Caco-2 (cell line): ENCODE measurements at regions not wholly inside any gene's neighbourhood (a gene's known extent, or its start where the extent isn't known, plus 50 kb on each side); places are given as distances from the start of the nearest gene placed in this dataset.

Experiments used
- BruUV-seq: library from RNA; stranded (reverse); fragments of 400-500 nt; replicated peaks from 2 replicates; lab custom pipeline; 2021; lab: Mats Ljungman, UMichigan
- CTCF ChIA-PET: fragments of 300-600 bp; sonication (Branson Sonifier 250); formaldehyde crosslinking; loops from one replicate; lab custom pipeline; 2022; ENCODE audit warnings: antibody characterized with exemption; lab: Charles Lee
- POLR2A ChIA-PET: fragments of 300-600 bp; sonication (Branson Sonifier 250); formaldehyde crosslinking; loops from one replicate; lab custom pipeline; 2022; ENCODE audit warnings: antibody characterized with exemption; lab: Charles Lee
- DNase-seq, 2 experiments: peaks; one replicate each; pipeline versions ENCODE4 v3.0.0 to v3.0.0-alpha.2; 2020 to 2022
- H3K27me3 ChIP-seq: replicated peaks from 2 replicates; pipeline ENCODE4 v1.6.0; 2011; ENCODE audit warnings: low read length; ENCODE audit not compliant: control insufficient read depth, insufficient read depth
- H3K36me3 ChIP-seq: 2 replicates; pipeline ENCODE4 v1.5.1; 2011; ENCODE audit warnings: low read length; ENCODE audit not compliant: control insufficient read depth, insufficient read depth
- H3K4me1 ChIP-seq: fragments of 250-450 bp; sonication (Bioruptor Pico); 2 replicates; pipeline ENCODE4 v1.5.1; 2020; ENCODE audit warnings: mild to moderate bottlenecking
- H3K4me3 ChIP-seq: 2 replicates; pipeline ENCODE4 v1.5.1; 2011; ENCODE audit warnings: low read depth, mild to moderate bottlenecking, control low read depth, low read length
- H3K9me3 ChIP-seq: fragments of 250-450 bp; sonication (Bioruptor Pico); 2 replicates; pipeline ENCODE4 v1.5.1; 2020; ENCODE audit warnings: mild to moderate bottlenecking, moderate library complexity
- H3K27ac Mint-ChIP-seq: one replicate; pipeline ENCODE4 v1.8.0; 2022; ENCODE audit warnings: mixed read lengths; ENCODE audit not compliant: unreplicated experiment
- H3K27me3 Mint-ChIP-seq: one replicate; pipeline ENCODE4 v1.8.0; 2022; ENCODE audit warnings: mixed read lengths; ENCODE audit not compliant: insufficient read depth, unreplicated experiment
- H3K36me3 Mint-ChIP-seq: one replicate; pipeline ENCODE4 v1.8.0; 2022; ENCODE audit warnings: mild to moderate bottlenecking, mixed read lengths; ENCODE audit not compliant: insufficient read depth, unreplicated experiment
- H3K4me1 Mint-ChIP-seq: one replicate; pipeline ENCODE4 v1.8.0; 2022; ENCODE audit warnings: low read depth, mixed read lengths; ENCODE audit not compliant: unreplicated experiment
- H3K4me3 Mint-ChIP-seq: one replicate; pipeline ENCODE4 v1.8.0; 2022; ENCODE audit warnings: mild to moderate bottlenecking, moderate library complexity, mixed read lengths; ENCODE audit not compliant: unreplicated experiment
- H3K9me3 Mint-ChIP-seq: one replicate; pipeline ENCODE4 v1.8.0; 2022; ENCODE audit warnings: mixed read lengths; ENCODE audit not compliant: unreplicated experiment
- intact Hi-C: fragments of 100-400 bp; cut with micrococcal nuclease; formaldehyde crosslinking; loops from one replicate; pipeline ENCODE4 v1.10.0; 2022; ENCODE audit not compliant: unreplicated experiment
- TF ChIP-seq, protein P1 (sequence below), 2 experiments: fragments of 200-600 bp in 1 of 2; IDR thresholded peaks; 1 replicate in 1 of 2; 2 replicates in 1 of 2; pipeline versions ENCODE4 v1.5.1 to v1.8.0; 2011 to 2022; ENCODE audit warnings: antibody characterized with exemption in 1 of 2, control low read depth in 1 of 2, inconsistent platforms in 1 of 2, low read depth in 1 of 2, low read length in 1 of 2, mild to moderate bottlenecking in 1 of 2, moderate library complexity in 1 of 2; ENCODE audit not compliant: insufficient read depth in 1 of 2, severe bottlenecking in 1 of 2, unreplicated experiment in 1 of 2

DNA sequence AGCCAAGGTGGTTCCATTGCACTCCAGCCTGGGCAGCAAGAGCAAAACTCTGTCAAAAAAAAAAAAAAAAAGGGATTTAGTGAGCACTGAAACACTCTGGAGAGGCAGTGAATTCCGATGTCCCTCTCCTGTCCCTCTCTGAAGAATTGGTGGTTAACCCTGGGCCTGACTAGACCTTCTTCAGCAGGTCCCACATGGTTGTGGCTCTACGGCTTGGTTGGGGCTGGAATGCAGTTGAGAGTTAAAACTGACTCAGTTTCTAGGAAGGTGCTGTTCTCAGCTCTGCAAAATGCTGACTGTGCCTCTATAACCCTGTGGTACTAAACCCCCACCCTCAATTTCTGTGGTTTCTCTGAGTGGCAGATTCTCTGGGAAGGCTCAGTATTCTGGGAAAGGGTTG is 173.3 kb downstream of the SEC16B start:
- intact Hi-C loops: no loop called here
- H3K36me3 Mint-ChIP-seq: no peaks in the 10 kb centered on the region
- H3K9me3 Mint-ChIP-seq: peaks cover 8% of the 10 kb centered on the region
- H3K27me3 Mint-ChIP-seq: peaks cover 6% of the 10 kb centered on the region
- CTCF ChIA-PET: no interaction called here
- H3K36me3 ChIP-seq: no peaks in the 10 kb centered on the region
- POLR2A ChIA-PET: no interaction called here
- H3K27ac Mint-ChIP-seq: no peak overlapping the region
- no peak for DNase-seq
- H3K4me3 ChIP-seq: no peak overlapping the region
- TF ChIP-seq, protein P1, sequence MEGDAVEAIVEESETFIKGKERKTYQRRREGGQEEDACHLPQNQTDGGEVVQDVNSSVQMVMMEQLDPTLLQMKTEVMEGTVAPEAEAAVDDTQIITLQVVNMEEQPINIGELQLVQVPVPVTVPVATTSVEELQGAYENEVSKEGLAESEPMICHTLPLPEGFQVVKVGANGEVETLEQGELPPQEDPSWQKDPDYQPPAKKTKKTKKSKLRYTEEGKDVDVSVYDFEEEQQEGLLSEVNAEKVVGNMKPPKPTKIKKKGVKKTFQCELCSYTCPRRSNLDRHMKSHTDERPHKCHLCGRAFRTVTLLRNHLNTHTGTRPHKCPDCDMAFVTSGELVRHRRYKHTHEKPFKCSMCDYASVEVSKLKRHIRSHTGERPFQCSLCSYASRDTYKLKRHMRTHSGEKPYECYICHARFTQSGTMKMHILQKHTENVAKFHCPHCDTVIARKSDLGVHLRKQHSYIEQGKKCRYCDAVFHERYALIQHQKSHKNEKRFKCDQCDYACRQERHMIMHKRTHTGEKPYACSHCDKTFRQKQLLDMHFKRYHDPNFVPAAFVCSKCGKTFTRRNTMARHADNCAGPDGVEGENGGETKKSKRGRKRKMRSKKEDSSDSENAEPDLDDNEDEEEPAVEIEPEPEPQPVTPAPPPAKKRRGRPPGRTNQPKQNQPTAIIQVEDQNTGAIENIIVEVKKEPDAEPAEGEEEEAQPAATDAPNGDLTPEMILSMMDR (IDR thresholded peaks at IDR 0.05; ENCODE audit: insufficient read depth in 1 of 2, low read depth in 1 of 2, low read length in 1 of 2, severe bottlenecking in 1 of 2, unreplicated experiment in 1 of 2): no peak
- no peaks in the 10 kb centered on the region for H3K4me1 ChIP-seq
- H3K9me3 ChIP-seq: no peaks in the 10 kb centered on the region
- H3K4me3 Mint-ChIP-seq: no peak overlapping the region
- no TSS peak for BruUV-seq
- no peaks in the 10 kb centered on the region; the same call in 1 of the 2 replicates for H3K27me3 ChIP-seq
- H3K4me1 Mint-ChIP-seq: no peaks in the 10 kb centered on the region

DNA sequence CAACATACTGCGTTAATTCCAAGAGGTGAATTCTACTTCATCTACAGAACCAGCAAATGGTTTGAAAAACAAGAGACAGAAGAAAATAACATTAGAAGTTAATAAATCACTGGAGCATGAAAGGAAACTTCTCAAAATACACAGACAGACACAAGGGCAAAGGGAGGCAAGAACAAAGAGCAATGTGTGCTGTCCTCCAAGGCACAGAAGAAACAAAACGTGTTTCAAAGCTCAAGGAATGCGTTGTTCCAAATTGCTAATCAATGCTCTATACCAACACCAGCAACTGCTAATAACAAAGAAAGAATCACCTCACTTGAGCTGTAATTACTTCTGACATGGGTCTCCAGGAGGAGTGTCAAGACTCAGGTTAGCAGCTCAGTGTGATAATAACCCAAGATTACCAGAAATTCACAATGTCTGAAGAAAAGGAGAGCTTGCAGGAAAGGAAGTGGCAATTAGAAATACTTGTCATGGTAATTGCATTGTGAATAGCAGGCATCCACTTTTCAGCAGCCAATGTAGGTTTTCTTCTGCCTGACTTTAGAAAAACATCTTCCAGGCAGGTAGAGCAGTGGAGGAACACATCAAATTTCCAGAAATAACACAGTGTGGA is 175.4 kb downstream of the SEC16B start:
- peaks cover 11% of the 10 kb centered on the region for H3K27me3 Mint-ChIP-seq

DNA sequence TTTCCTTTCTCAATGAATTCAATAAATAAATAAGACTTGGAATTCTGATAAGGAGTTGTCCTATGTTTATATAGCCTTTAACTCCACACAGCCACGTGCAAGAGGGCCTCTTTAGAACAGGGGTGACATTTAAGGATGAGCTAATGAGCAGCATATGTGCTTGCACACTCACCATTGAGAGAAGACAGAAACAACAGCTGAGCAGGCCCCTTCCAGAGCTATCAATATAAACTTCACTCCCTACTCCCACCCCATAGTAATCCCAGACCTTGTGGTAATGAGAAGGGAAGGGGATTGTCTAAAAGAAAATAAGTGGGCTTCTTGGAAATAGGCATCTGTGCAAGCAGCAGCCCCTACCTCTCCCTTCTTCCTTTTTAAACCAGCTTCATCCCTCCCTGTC is 176.0 kb downstream of the SEC16B start:
- no TSS peak for BruUV-seq
- no peak overlapping the region for H3K27ac Mint-ChIP-seq
- no peaks in the 10 kb centered on the region for H3K27me3 ChIP-seq
- no peaks in the 10 kb centered on the region for H3K4me1 Mint-ChIP-seq
- no peaks in the 10 kb centered on the region for H3K4me1 ChIP-seq
- intact Hi-C loops: no loop called here
- peaks cover 8% of the 10 kb centered on the region for H3K9me3 Mint-ChIP-seq
- H3K4me3 ChIP-seq: no peak overlapping the region
- no peak for DNase-seq
- ChIA-PET POLR2A (no interaction called here), CTCF (no interaction called here)
- H3K4me3 Mint-ChIP-seq: no peak overlapping the region
- TF ChIP-seq, protein P1 (IDR thresholded peaks at IDR 0.05; ENCODE audit: insufficient read depth in 1 of 2, low read depth in 1 of 2, low read length in 1 of 2, severe bottlenecking in 1 of 2, unreplicated experiment in 1 of 2): no peak
- H3K9me3 ChIP-seq: no peaks in the 10 kb centered on the region
- H3K27me3 Mint-ChIP-seq: peaks cover 12% of the 10 kb centered on the region
- H3K36me3 ChIP-seq: no peaks in the 10 kb centered on the region
- H3K36me3 Mint-ChIP-seq: no peaks in the 10 kb centered on the region

More for the DNA sequence above, 175.4 kb downstream of the SEC16B start:
- H3K4me3 ChIP-seq: no peak overlapping the region
- TF ChIP-seq, protein P1 (IDR thresholded peaks at IDR 0.05; ENCODE audit: insufficient read depth in 1 of 2, low read depth in 1 of 2, low read length in 1 of 2, severe bottlenecking in 1 of 2, unreplicated experiment in 1 of 2): no peak
- DNase-seq: no peak
- no peaks in the 10 kb centered on the region for H3K9me3 ChIP-seq
- H3K4me1 ChIP-seq: no peaks in the 10 kb centered on the region
- no peak overlapping the region for H3K4me3 Mint-ChIP-seq
- intact Hi-C loops: no loop called here
- no peaks in the 10 kb centered on the region for H3K27me3 ChIP-seq
- H3K27ac Mint-ChIP-seq: no peak overlapping the region
- H3K4me1 Mint-ChIP-seq: no peaks in the 10 kb centered on the region
- no TSS peak for BruUV-seq
- ChIA-PET POLR2A (no interaction called here), CTCF (no interaction called here)
- peaks cover 8% of the 10 kb centered on the region for H3K9me3 Mint-ChIP-seq
- no peaks in the 10 kb centered on the region for H3K36me3 ChIP-seq
- no peaks in the 10 kb centered on the region for H3K36me3 Mint-ChIP-seq
